ENCODE measurements at regions not wholly inside any gene's neighbourhood (a gene's known extent, or its start where the extent isn't known, plus 50 kb on each side); places are given as distances from the start of the nearest gene placed in this dataset.

DNA sequence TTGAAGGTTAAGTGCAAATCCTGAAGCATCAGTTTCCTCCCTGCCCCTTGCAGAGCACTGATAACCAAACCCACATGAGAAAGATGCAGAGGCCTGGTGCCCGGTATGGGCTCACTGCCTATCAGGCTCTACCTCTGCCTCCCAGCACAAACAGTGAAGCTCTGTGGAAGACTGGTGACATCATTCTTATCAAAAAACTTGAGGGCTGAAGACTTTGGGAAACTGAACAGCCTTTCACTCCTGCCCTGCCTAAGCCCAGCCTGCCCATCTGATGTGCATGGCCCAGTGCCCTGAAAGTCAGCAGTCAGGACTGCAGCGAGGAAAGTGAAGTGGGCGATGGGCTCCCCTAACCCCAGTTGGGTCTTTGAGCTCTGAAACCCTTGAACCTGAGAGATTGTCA is 174.8 kb upstream of the ARL4C start:
- DNase-seq (ENCODE audit: low spot score), result no peak

GRCh38 chr2:234671231-234671630 is 174.3 kb upstream of the ARL4C start:
- in situ Hi-C loops (cut with MboI; ENCODE audit: low sequenced_read_pairs, unreplicated experiment), result no loop called here
- TF ChIP-seq, protein P1, sequence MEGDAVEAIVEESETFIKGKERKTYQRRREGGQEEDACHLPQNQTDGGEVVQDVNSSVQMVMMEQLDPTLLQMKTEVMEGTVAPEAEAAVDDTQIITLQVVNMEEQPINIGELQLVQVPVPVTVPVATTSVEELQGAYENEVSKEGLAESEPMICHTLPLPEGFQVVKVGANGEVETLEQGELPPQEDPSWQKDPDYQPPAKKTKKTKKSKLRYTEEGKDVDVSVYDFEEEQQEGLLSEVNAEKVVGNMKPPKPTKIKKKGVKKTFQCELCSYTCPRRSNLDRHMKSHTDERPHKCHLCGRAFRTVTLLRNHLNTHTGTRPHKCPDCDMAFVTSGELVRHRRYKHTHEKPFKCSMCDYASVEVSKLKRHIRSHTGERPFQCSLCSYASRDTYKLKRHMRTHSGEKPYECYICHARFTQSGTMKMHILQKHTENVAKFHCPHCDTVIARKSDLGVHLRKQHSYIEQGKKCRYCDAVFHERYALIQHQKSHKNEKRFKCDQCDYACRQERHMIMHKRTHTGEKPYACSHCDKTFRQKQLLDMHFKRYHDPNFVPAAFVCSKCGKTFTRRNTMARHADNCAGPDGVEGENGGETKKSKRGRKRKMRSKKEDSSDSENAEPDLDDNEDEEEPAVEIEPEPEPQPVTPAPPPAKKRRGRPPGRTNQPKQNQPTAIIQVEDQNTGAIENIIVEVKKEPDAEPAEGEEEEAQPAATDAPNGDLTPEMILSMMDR (IDR thresholded peaks at IDR 0.05; ENCODE audit: borderline replicate concordance, control extremely low read depth, extremely low read depth, insufficient read depth, missing control alignments), result no peak
- DNase-seq (ENCODE audit: low spot score), result no peak

More for the DNA sequence above, 174.8 kb upstream of the ARL4C start:
- in situ Hi-C loops (cut with MboI; ENCODE audit: low sequenced_read_pairs, unreplicated experiment), result no loop called here
- TF ChIP-seq, protein P1 (IDR thresholded peaks at IDR 0.05; ENCODE audit: borderline replicate concordance, control extremely low read depth, extremely low read depth, insufficient read depth, missing control alignments), result no peak

- TF ChIP-seq, protein P1 (IDR thresholded peaks at IDR 0.05; ENCODE audit: borderline replicate concordance, control extremely low read depth, extremely low read depth, insufficient read depth, missing control alignments), result no peak
- DNase-seq (ENCODE audit: low spot score), result no peak
- in situ Hi-C loops (cut with MboI; ENCODE audit: low sequenced_read_pairs, unreplicated experiment), result no loop called here
These were observed 173.9 kb upstream of the ARL4C start for GRCh38 chr2:234670806-234671205.

GRCh38 chr2:234670052-234670451 is 173.2 kb upstream of the ARL4C start:
- TF ChIP-seq, protein P1 (IDR thresholded peaks at IDR 0.05; ENCODE audit: borderline replicate concordance, control extremely low read depth, extremely low read depth, insufficient read depth, missing control alignments), result no peak
- no peak for DNase-seq (ENCODE audit: low spot score)
- in situ Hi-C loops (cut with MboI; ENCODE audit: low sequenced_read_pairs, unreplicated experiment), result no loop called here

DNA sequence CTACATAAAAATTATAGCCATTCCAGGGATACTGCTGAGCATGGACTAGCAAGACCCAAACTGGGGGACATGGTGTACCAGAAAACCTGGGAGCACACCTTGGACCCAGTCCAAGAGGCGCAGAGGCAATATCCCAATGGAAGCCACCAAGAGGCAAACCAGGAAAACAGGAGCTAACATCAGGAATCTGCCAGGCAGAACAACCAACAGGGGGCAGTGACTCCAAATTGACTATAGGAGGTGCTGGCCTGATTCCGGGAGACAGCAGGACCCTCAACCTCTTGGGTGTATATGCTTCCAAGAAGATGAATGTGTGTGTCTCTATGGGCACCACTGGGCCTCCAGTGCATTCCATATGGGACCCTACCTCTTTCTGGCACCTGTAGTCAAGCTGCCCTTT is 172.7 kb upstream of the ARL4C start:
- no peak for DNase-seq (ENCODE audit: low spot score)
- in situ Hi-C loops (cut with MboI; ENCODE audit: low sequenced_read_pairs, unreplicated experiment), result no loop called here
- TF ChIP-seq, protein P1 (IDR thresholded peaks at IDR 0.05; ENCODE audit: borderline replicate concordance, control extremely low read depth, extremely low read depth, insufficient read depth, missing control alignments), result no peak

DNA sequence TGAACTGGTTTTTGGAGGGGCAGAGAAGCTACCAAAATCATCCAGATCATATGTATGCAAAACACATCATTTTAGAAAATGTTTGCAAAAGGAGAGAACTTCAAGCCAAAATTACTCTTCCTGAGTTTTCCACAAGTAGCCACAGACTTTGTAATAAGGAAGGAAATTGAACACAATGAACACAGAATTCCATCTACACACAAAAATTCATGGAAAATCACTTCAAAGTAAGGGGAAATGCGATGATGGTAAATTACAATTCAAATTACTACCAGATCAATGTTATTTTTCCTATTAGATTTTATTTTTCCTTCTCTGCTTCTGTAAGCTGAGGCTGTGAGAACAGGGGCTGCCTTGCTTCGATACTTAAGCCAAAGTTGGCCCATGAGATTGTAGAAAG is 172.1 kb upstream of the ARL4C start:
- TF ChIP-seq, protein P1 (IDR thresholded peaks at IDR 0.05; ENCODE audit: borderline replicate concordance, control extremely low read depth, extremely low read depth, insufficient read depth, missing control alignments), result no peak
- in situ Hi-C loops (cut with MboI; ENCODE audit: low sequenced_read_pairs, unreplicated experiment), result no loop called here

GRCh38 chr2:234666911-234667310 is 170.0 kb upstream of the ARL4C start:
- TF ChIP-seq, protein P1 (IDR thresholded peaks at IDR 0.05; ENCODE audit: borderline replicate concordance, control extremely low read depth, extremely low read depth, insufficient read depth, missing control alignments), result no peak
- no peak for DNase-seq (ENCODE audit: low spot score)
- in situ Hi-C loops (cut with MboI; ENCODE audit: low sequenced_read_pairs, unreplicated experiment), result no loop called here

More for the DNA sequence above, 172.1 kb upstream of the ARL4C start:
- no peak for DNase-seq (ENCODE audit: low spot score)

Data from GM13976 (cell line).